ENCODE measurements at regions not wholly inside any gene's neighbourhood (a gene's known extent, or its start where the extent isn't known, plus 50 kb on each side); places are given as distances from the start of the nearest gene placed in this dataset.

- DNase-seq (ENCODE audit: low read depth in 2 of 2): no peak
- no peak overlapping the region for H3K4me3 ChIP-seq (replicated peaks in 1 of 2; ENCODE audit: low read depth in 2 of 2, low read length in 2 of 2)
- no peak for TF ChIP-seq CTCF (IDR thresholded peaks at IDR 0.05; ENCODE audit: low read depth, low read length)
Measured at GRCh38 chr10:62514079-62514693, 140.0 kb downstream of the ZNF365 start.

- DNase-seq (ENCODE audit: low read depth in 2 of 2): no peak
- no peak overlapping the region for H3K4me3 ChIP-seq (replicated peaks in 1 of 2; ENCODE audit: low read depth in 2 of 2, low read length in 2 of 2)
- no peak for TF ChIP-seq CTCF (IDR thresholded peaks at IDR 0.05; ENCODE audit: low read depth, low read length)
Measured at GRCh38 chr10:62517252-62517651, 143.1 kb downstream of the ZNF365 start.

- no peak overlapping the region for H3K4me3 ChIP-seq (replicated peaks in 1 of 2; ENCODE audit: low read depth in 2 of 2, low read length in 2 of 2)
Measured at GRCh38 chr10:62527019-62527827, 153.1 kb downstream of the ZNF365 start.

GRCh38 chr10:62528441-62528840 is 154.3 kb downstream of the ZNF365 start:
- no peak for TF ChIP-seq CTCF (IDR thresholded peaks at IDR 0.05; ENCODE audit: low read depth, low read length)
- H3K4me3 ChIP-seq (replicated peaks in 1 of 2; ENCODE audit: low read depth in 2 of 2, low read length in 2 of 2): no peak overlapping the region
- no peak for DNase-seq (ENCODE audit: low read depth in 2 of 2)

More at GRCh38 chr10:62527019-62527827, 153.1 kb downstream of the ZNF365 start:
- TF ChIP-seq CTCF (IDR thresholded peaks at IDR 0.05; ENCODE audit: low read depth, low read length): no peak
- peak in 1 of 2 donors; percentile 47 for DNase-seq (ENCODE audit: low read depth in 2 of 2)

GRCh38 chr10:62529396-62529795 is 155.2 kb downstream of the ZNF365 start:
- no peak for TF ChIP-seq CTCF (IDR thresholded peaks at IDR 0.05; ENCODE audit: low read depth, low read length)
- no peak overlapping the region for H3K4me3 ChIP-seq (replicated peaks in 1 of 2; ENCODE audit: low read depth in 2 of 2, low read length in 2 of 2)
- no peak for DNase-seq (ENCODE audit: low read depth in 2 of 2)

- no peak for DNase-seq (ENCODE audit: low read depth in 2 of 2)
- no peak for TF ChIP-seq CTCF (IDR thresholded peaks at IDR 0.05; ENCODE audit: low read depth, low read length)
- no peak overlapping the region for H3K4me3 ChIP-seq (replicated peaks in 1 of 2; ENCODE audit: low read depth in 2 of 2, low read length in 2 of 2)
Measured at GRCh38 chr10:62534031-62534430, 159.9 kb downstream of the ZNF365 start.
